ENCODE measurements at regions not wholly inside any gene's neighbourhood (a gene's known extent, or its start where the extent isn't known, plus 50 kb on each side); places are given as distances from the start of the nearest gene placed in this dataset.

GRCh38 chr5:173385832-173386360 lies 57.7 kb upstream of the STC2 start:
- no peak for DNase-seq (ENCODE audit: low spot score)
- Histone ChIP-seq H3K4me3 (no peak overlapping the region), H3K27ac (no peak overlapping the region)
- TF ChIP-seq CTCF (IDR thresholded peaks at IDR 0.05) = no peak

- DNase-seq (ENCODE audit: low spot score) = peak; percentile 62
- Histone ChIP-seq H3K27ac (no peak overlapping the region), H3K4me3 (no peak overlapping the region)
- no peak for TF ChIP-seq CTCF (IDR thresholded peaks at IDR 0.05)
These were observed 55.5 kb upstream of the STC2 start for GRCh38 chr5:173383711-173384110.

- no peak for TF ChIP-seq CTCF (IDR thresholded peaks at IDR 0.05)
- DNase-seq (ENCODE audit: low spot score) = no peak
These were observed 50.5 kb upstream of the STC2 start for GRCh38 chr5:173378727-173379126.

More at GRCh38 chr5:173378727-173379126, 50.5 kb upstream of the STC2 start:
- no peak overlapping the region for H3K4me3 ChIP-seq
- no peak overlapping the region for H3K27ac ChIP-seq
